GM18951 (cell line): ENCODE measurements at regions not wholly inside any gene's neighbourhood (a gene's known extent, or its start where the extent isn't known, plus 50 kb on each side); places are given as distances from the start of the nearest gene placed in this dataset.
"Not testable (repeated sequence)": the region's sequence is repeated elsewhere in the genome, so short reads cannot be mapped to it uniquely, and the experiment has no call there.

Source experiments
- POLR2A ChIP-seq: IDR thresholded peaks from 4 replicates; pipeline ENCODE4 v1.6.1; 2011; ENCODE audit warnings: mild to moderate bottlenecking; ENCODE audit not compliant: insufficient read length, insufficient read depth; ENCODE audit errors: extremely low read depth
- in situ Hi-C: fragments of 300-500 bp; cut with MboI; formaldehyde crosslinking; loops from one replicate; pipeline ENCODE4 v1.12.0; 2022; ENCODE audit warnings: low sequenced_read_pairs, mixed read lengths, inconsistent platforms; ENCODE audit not compliant: unreplicated experiment

DNA sequence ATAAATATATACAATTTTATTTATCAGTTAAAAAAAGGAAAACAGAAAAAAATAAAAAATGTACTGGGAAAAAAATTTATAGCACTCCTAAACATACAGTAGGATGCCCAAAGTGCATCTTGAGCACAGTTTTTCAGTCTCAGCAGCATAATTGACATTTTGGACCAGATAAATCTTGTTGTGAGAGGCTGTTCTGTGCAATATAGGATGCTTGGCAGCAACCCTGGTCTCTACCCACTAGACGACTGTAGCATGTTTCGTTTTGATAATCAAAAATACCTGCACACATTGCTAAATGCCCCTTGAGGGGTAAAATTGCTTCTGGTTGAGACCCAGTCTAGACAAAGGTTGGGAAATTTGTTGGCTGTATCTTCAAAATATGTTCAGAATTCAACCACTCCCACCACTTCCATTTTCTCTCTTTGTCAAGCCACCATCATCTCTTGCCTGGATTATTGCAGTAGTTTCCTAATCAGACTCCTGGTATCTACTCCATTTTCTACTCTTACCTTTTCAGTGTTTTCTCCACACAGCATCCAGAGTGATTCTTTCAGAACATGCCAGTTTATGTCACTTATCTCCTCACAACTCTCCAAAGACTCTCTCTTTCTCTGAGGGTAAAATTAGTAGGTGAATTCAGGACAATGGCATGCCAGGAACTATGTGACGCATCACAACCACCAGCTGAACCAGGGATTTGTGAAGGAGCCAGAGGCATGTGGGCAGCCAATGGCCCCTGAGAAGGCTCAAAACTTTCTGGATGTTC, 91.4 kb downstream of the GPR85 start:
- in situ Hi-C loops = no loop called here
- no peak for TF ChIP-seq POLR2A

DNA sequence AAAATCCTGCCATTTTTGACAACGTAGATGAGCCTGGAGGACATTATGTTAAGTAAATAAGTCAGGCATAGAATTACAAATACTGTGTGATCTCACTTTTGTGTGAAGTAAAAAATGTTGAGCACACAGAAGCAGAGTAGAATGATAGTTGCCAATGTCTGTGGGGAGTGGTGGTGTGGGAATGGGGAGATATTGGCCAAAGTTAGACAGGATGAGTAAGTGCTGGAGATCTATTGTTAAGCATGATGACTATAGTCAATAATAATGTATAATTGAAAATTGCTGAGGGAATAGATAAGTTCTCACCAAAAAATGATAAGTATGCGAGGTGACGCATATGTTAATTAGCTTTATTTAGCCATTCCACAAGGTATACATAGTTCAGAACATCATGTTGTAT, 92.0 kb downstream of the GPR85 start:
- TF ChIP-seq POLR2A = no peak
- in situ Hi-C loops = no loop called here

DNA sequence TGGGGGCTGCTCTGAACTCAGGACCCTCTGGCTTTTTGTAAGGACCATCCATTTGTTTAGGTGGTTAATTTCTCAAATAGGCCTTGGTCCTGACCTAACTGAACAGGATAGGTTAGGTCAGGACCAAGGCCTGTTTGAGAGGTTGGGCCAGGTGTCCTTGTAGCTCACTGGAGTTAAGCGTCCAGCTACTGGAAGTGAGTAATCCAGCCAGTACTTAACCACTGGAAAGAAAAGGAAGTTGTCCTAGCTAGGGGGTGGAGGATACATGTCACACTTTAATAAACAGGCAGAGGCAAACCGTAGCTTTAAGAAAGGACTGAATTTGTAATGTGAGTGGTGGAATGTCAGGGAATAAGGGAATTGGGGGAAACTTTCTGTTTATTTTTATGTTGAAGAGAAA, 96.0 kb downstream of the GPR85 start:
- in situ Hi-C loops = no loop called here
- TF ChIP-seq POLR2A = no peak

DNA sequence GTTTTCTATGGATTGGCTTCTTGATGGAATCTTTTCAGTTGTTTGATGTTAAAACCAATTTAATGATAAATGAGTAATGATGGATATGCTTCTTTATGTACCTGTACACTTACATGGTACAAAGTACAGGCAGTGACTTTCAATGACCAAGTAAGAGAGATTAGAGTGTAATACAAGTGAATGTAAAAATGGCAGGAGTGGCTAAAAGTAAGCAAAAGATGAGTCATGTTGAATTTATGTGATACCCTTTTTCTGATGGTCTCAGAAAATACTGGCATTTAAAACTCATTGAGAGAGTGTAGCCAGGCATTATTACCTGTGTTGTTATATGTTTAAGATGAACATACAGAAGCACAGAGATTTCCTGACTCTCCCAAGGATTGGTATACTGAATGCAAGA, 97.1 kb downstream of the GPR85 start:
- no peak for TF ChIP-seq POLR2A

DNA sequence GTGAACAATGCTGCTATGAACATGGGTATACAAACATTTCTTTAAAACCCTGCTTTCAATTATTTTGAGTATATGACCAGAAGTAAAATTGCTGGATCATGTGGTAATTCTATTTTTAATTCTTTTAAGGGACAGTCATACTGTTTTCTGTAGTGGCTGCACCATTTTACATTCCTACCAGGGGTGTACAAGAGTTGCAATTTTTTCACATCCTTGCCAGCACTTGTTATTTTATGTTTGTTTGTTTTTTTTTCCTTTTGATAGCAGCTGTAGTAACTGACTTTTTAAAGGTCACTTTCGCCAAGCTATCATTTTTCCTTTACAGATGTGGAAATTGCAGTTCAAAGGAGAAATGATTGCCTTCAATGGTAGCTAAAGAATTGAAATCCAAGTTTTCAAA, 99.5 kb downstream of the GPR85 start:
- TF ChIP-seq POLR2A = no peak
- in situ Hi-C loops = no loop called here

More for the DNA sequence above, 97.1 kb downstream of the GPR85 start:
- in situ Hi-C loops = no loop called here

DNA sequence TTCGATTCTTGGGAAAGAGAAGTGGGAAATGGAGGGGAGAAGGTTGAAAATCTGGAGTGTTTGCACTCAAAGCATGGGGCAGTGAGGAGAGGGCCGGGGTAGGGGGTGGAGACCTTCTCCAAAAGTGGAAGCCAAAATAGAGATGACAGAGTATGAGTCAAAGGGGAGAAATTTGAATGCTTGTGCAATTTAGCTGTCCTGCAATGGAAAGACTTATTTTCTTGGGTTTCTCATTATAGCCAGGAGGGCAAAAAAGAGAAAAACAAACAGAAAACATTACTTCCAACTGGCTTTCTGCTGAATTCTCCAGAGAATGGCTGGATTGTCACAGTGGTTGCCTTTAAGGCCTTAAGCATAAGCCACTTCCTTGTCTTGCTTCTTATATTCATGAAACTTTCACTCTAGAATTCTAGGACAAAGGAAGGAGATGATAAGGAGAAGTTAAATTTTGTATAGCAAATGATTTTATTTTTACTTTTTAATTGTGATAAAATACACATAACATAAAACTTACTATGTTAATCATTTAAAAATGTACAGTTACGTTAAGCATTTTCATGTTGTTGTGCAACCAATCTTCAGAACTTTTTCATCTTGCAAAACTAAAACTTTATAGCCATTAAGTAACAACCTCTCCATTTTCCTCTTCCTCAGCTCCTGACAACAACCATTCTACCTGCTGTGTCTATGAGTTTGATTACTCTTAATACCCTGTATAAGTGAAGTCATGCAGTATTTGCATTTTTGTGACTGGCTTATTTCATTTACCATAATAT, 100.2 kb downstream of the GPR85 start:
- in situ Hi-C loops = no loop called here
- no peak for TF ChIP-seq POLR2A

DNA sequence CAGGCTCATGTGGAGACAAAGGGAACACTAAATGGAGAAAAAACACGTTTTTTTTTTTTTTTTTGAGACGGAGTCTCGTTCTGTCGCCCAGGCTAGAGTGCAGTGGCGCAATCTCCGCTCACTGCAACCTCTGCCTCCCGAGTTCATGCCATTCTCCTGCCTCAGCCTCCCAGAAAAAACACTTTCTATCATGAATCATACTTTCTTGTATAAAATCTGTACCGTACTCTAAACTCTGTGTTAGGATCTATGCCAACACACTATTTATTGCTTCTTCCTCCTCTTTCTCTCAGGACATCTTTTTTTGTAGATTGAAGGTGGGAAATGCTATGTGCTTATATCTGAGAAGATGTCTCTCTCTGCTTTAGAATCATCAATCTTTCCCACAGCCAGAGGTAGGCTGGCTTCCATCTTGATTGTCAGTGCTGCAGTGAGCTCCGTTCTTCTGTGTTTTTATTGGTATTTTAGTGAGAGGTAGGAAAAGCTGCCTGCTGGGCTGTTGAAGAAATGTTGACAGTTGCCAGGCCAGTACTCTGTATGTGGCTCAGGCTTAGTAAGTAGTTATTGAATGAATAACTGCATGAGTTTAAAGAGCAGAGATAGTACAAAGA, 101.1 kb downstream of the GPR85 start:
- in situ Hi-C loops = no loop called here
- TF ChIP-seq POLR2A = no peak

DNA sequence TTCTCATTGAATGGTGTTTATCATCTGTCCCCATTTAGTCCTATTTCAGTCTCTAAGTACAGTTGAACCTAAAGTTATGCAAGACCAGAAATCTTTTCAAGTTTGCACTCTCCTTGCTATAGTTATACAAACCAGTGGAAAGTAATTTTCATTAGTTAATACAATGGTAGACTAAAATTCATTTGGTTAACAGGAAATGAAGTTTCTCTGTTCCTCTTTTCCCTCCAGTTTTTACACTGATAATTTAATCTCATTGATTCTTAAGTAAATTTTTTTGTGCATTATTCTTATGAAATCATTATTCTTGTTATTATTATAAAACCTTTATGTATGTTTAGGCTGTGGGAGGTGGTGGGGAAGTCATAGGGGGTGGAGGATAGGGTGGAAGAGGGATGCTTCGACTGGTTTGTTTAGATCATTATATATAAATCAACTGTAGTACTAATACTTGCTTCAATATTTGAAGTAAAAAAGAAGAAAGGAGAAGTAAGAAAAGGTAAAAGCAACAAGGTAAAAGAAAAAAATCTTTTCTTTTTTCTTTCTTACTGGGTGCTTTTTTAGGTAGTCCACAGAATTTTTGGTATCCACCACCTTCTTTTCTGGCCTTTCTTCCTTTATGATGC, 104.1 kb downstream of the GPR85 start:
- in situ Hi-C loops = no loop called here
- no peak for TF ChIP-seq POLR2A

DNA sequence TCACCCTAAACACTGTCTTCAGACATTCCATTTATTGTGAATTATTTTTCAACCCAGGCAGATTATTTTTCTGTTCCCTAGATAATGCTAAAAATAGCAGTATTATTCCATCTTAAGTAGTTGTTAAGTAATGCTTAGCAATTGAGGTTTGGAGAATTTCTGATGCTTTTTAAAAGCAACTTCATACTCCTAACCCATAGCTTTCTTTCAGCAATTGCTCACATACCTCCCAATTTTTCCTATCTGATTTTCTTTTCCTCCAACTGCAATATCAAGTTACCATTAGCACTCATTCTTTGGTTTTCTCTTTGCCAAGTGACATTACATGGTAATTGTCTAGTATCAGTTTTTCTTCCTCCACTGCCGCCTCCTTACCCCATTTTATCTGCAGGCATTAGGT, 104.7 kb downstream of the GPR85 start:
- no peak for TF ChIP-seq POLR2A
- in situ Hi-C loops = no loop called here

DNA sequence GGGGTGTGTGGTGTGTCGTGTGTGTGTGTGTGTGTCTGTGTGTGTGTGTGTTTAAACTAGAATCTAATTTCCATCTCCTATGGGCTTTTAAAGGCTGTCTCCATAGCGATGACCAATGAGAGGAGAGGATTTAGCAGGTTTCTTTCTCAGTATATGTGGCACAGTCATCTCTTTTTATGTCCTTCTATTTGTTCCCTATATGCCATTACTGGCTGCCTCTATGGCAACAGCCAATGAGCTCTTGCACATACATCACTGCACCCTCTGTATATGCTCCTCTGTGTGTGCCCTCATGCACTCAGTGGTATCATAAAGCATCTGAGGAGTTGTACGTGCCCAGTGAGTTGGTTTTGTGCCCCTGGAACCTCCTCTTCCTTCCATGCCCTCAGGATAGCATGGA, 107.6 kb downstream of the GPR85 start:
- in situ Hi-C loops = not testable (repeated sequence)

DNA sequence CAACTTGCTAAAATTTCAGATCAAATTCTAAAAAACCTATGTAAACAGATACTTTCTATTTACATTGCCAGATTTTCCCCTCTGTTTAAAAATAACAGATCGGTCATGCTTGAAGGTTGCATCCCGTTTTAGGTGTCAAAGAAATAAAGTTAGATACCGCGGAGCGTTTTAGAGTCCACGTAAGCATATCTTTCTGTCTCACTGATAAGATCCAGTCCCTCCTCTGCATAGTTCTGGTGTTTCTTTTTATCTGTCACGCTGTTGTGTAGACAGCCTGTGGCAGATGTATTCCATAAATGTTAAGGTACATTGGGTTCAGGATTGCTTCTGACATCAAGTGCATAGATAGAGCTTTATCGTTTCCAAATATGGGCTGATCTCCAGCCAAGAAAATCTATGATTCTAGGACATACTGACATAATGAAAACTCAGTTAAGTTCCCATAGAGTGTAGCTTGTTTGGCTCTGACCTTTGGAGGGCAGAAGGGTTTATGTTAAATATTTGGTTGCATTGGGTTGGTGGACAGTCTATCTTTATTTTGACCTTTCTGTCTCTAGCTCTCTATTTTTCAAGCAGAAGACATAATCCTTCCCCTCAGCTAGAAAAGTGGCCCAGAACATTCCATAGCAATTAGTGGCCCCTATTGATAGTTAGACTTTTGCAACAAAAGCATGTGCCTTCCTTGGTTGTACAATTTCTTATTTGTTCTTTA, 109.2 kb downstream of the GPR85 start:
- in situ Hi-C loops = not testable (repeated sequence)

DNA sequence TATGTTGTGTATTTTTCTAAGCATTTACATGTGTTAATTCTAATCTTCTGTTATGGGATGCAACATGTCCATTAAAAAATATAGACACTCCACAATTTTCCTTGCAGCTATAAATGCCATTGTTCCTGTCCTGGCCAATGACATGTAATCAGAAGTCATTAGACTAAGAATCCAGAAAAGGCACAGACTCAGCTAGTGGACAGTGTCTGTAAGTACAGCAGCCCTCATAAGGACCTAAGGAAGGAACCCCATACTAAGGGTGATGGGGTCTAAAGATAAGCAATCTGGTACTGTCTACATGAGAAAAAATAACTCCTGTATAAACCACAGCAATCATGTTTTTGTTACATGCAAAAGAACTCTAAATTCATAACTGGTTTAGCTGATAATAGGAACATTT, 115.9 kb downstream of the GPR85 start:
- no peak for TF ChIP-seq POLR2A
- in situ Hi-C loops = no loop called here

DNA sequence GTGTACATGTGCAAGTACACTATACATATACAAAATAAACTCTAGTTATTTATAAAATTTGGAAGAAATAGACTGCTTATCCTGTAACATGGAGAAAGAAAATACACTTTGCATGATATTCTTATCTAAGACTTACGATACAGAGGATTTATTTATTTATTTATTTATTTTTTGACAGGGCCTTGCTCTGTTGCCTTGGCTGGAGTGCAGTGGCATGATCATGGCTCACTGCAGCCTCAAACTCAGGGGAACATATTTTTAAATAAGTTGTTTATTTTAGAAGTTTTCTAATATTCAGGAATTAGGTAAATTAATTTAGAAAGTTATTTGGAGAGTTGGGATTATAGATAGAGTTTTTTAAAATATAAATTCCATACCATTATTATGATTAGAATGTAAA, 116.7 kb downstream of the GPR85 start:
- in situ Hi-C loops = no loop called here
- TF ChIP-seq POLR2A = no peak
